ENCODE measurements at regions not wholly inside any gene's neighbourhood (a gene's known extent, or its start where the extent isn't known, plus 50 kb on each side); places are given as distances from the start of the nearest gene placed in this dataset.

DNA sequence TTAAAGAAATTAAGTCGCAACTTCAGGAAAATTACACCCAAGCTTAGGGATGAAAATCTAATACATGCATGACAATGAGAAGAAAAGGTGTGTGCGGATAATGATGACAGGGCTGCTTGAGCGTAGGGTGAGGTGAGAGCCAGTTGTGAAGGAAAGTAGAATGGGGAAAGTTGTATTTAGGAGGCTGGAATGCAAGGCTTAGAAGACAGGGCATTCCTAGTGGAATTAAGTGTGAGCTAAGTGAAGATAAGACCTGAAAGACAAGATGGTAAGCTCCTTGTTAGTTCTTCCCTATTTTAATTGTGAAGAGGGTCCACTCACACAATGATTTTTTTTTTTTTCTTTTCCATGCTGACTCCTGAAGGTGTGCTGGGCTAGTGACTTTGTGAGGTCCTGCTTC is 519.5 kb upstream of the SALL1 start:
- no peaks in the 10 kb centered on the region for H3K9me3 Mint-ChIP-seq (ENCODE audit: unreplicated experiment)
- no peak overlapping the region for H3K27ac Mint-ChIP-seq (ENCODE audit: low read depth, unreplicated experiment)
- CTCF ChIA-PET, result interaction anchor here (0.6 kb wide), 1 partner anchor 256 kb away, joined by 3 read pairs; no protein-coding TSS in a partner anchor
- BruUV-seq (replicated peaks), result no TSS peak
- no peak for TF ChIP-seq CTCF (IDR thresholded peaks at IDR 0.05; ENCODE audit: unreplicated experiment)
- intact Hi-C loops (cut with micrococcal nuclease), result no loop called here
- POLR2A ChIA-PET, result interaction anchor here (0.7 kb wide), 1 partner anchor 179 kb away, joined by 3 read pairs; no protein-coding TSS in a partner anchor
- no peaks in the 10 kb centered on the region for H3K4me1 Mint-ChIP-seq (ENCODE audit: insufficient read depth, unreplicated experiment)
- DNase-seq (ENCODE audit: unreplicated experiment), result no peak
- H3K27me3 Mint-ChIP-seq (ENCODE audit: insufficient read depth, unreplicated experiment), result no peaks in the 10 kb centered on the region
- H3K4me3 Mint-ChIP-seq (ENCODE audit: unreplicated experiment), result no peak overlapping the region
- H3K36me3 Mint-ChIP-seq (ENCODE audit: insufficient read depth, unreplicated experiment), result peaks cover 6% of the 10 kb centered on the region

GRCh38 chr16:51666821-51667220 is 515.8 kb upstream of the SALL1 start:
- no peak for TF ChIP-seq CTCF (IDR thresholded peaks at IDR 0.05; ENCODE audit: unreplicated experiment)
- ChIA-PET POLR2A (no interaction called here), CTCF (no interaction called here)
- DNase-seq (ENCODE audit: unreplicated experiment), result no peak
- BruUV-seq (replicated peaks), result no TSS peak
- no peak overlapping the region for H3K4me3 Mint-ChIP-seq (ENCODE audit: unreplicated experiment)
- peaks cover 6% of the 10 kb centered on the region for H3K36me3 Mint-ChIP-seq (ENCODE audit: insufficient read depth, unreplicated experiment)
- H3K27me3 Mint-ChIP-seq (ENCODE audit: insufficient read depth, unreplicated experiment), result no peaks in the 10 kb centered on the region
- intact Hi-C loops (cut with micrococcal nuclease), result no loop called here
- no peaks in the 10 kb centered on the region for H3K4me1 Mint-ChIP-seq (ENCODE audit: insufficient read depth, unreplicated experiment)
- no peaks in the 10 kb centered on the region for H3K9me3 Mint-ChIP-seq (ENCODE audit: unreplicated experiment)
- no peak overlapping the region for H3K27ac Mint-ChIP-seq (ENCODE audit: low read depth, unreplicated experiment)

- POLR2A ChIA-PET, result no interaction called here
- H3K9me3 Mint-ChIP-seq (ENCODE audit: unreplicated experiment), result no peaks in the 10 kb centered on the region
- no peak for TF ChIP-seq CTCF (IDR thresholded peaks at IDR 0.05; ENCODE audit: unreplicated experiment)
- H3K27me3 Mint-ChIP-seq (ENCODE audit: insufficient read depth, unreplicated experiment), result no peaks in the 10 kb centered on the region
- BruUV-seq (replicated peaks), result no TSS peak
- no peaks in the 10 kb centered on the region for H3K4me1 Mint-ChIP-seq (ENCODE audit: insufficient read depth, unreplicated experiment)
- H3K36me3 Mint-ChIP-seq (ENCODE audit: insufficient read depth, unreplicated experiment), result peaks cover 6% of the 10 kb centered on the region
- CTCF ChIA-PET, result no interaction called here
- intact Hi-C loops (cut with micrococcal nuclease), result no loop called here
- no peak overlapping the region for H3K27ac Mint-ChIP-seq (ENCODE audit: low read depth, unreplicated experiment)
- DNase-seq (ENCODE audit: unreplicated experiment), result no peak
- H3K4me3 Mint-ChIP-seq (ENCODE audit: unreplicated experiment), result no peak overlapping the region
These were observed 515.0 kb upstream of the SALL1 start for GRCh38 chr16:51666074-51666473.

DNA sequence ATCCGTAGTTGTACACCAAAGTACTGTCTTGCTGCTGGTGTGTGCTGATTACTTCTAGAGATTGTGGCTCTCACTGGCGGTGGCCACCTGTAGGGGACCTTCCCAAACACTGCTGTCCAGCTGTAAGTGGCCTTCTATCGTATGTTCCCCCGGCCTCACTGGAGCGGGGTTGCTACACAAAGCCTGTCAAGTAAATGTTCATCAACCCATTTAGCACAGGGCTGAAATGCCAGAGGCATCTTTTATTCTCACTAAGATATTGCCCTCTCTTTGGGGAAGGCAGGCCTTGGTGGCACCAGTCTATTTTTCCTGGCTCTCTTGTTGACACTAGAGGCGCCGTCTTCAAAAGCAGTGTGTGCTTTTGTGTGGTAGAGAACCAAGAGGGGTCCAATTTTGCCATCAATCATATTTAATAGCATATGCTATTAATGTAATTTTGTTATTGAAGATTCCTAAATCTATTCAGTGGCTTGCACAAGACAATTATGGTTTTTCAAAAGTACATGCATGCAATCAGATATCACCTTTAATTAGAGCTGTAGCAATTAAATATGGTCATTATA is 514.4 kb upstream of the SALL1 start:
- Mint-ChIP-seq H3K36me3 (ENCODE audit: insufficient read depth, unreplicated experiment) (peaks cover 6% of the 10 kb centered on the region), H3K4me1 (ENCODE audit: insufficient read depth, unreplicated experiment) (no peaks in the 10 kb centered on the region)
- CTCF ChIA-PET, result no interaction called here

More for the DNA sequence above, 514.4 kb upstream of the SALL1 start:
- Mint-ChIP-seq H3K27me3 (ENCODE audit: insufficient read depth, unreplicated experiment) (no peaks in the 10 kb centered on the region), H3K27ac (ENCODE audit: low read depth, unreplicated experiment) (no peak overlapping the region), H3K9me3 (ENCODE audit: unreplicated experiment) (no peaks in the 10 kb centered on the region), H3K4me3 (ENCODE audit: unreplicated experiment) (no peak overlapping the region)
- intact Hi-C loops (cut with micrococcal nuclease), result no loop called here
- no peak for TF ChIP-seq CTCF (IDR thresholded peaks at IDR 0.05; ENCODE audit: unreplicated experiment)
- DNase-seq (ENCODE audit: unreplicated experiment), result no peak
- no TSS peak for BruUV-seq (replicated peaks)
- POLR2A ChIA-PET, result no interaction called here
